Sigmoid colon (tissue), 6 donors: ENCODE measurements at regions not wholly inside any gene's neighbourhood (a gene's known extent, or its start where the extent isn't known, plus 50 kb on each side); places are given as distances from the start of the nearest gene placed in this dataset.

Source experiments
- DNase-seq: peaks from one replicate; pipeline ENCODE4 v3.0.0-alpha.2; 2019
- H3K27ac ChIP-seq, 4 donors: fragments of 200-600 bp; sonication (generic); one replicate each; pipeline ENCODE4 v1.5.1; 2016 to 2019; ENCODE audit warnings: mild to moderate bottlenecking in 1 of 4
- H3K27me3 ChIP-seq, 3 donors: fragments of 200-600 bp; sonication (generic); one replicate each; pipeline ENCODE4 v1.5.1; 2019; ENCODE audit warnings: mild to moderate bottlenecking in 1 of 3
- H3K36me3 ChIP-seq, 4 donors: fragments of 200-600 bp; sonication (generic); one replicate each; pipeline ENCODE4 v1.5.1; 2016 to 2019
- H3K4me1 ChIP-seq, 4 donors: fragments of 200-600 bp; sonication (generic); one replicate each; pipeline ENCODE4 v1.5.1; 2017 to 2019
- H3K4me3 ChIP-seq, 4 donors: fragments of 200-600 bp; sonication (generic); one replicate each; pipeline ENCODE4 v1.5.1; 2017 to 2019; ENCODE audit warnings: mild to moderate bottlenecking in 2 of 4, moderate library complexity in 1 of 4
- H3K9me3 ChIP-seq, 4 donors: fragments of 200-600 bp in 3 of 4; sonication (generic) in 3 of 4; one replicate each; pipeline versions ENCODE4 v1.5.1 to v1.6.1; 2013 to 2019
- CTCF ChIP-seq, 4 experiments: fragments of 450-650 bp in 3 of 4; fragments of 200-600 bp in 1 of 4; IDR thresholded peaks; one replicate each; pipeline ENCODE4 v1.5.1; 2016 to 2019; ENCODE audit warnings: antibody characterized with exemption in 4 of 4, mild to moderate bottlenecking in 3 of 4, moderate library complexity in 2 of 4
- EP300 ChIP-seq, 4 donors: sonication (generic); formaldehyde crosslinking; IDR thresholded peaks; one replicate each; pipeline ENCODE4 v1.6.1; 2017; ENCODE audit warnings: antibody characterized with exemption in 4 of 4
- POLR2A ChIP-seq, 2 donors: fragments of 450-650 bp; IDR thresholded peaks; one replicate each; pipeline ENCODE4 v1.6.1; 2016; ENCODE audit warnings: antibody characterized with exemption in 2 of 2, mild to moderate bottlenecking in 2 of 2, moderate library complexity in 2 of 2
- POLR2AphosphoS5 ChIP-seq, 4 donors: sonication (generic); formaldehyde crosslinking; IDR thresholded peaks; one replicate each; pipeline ENCODE4 v1.6.1; 2017; ENCODE audit warnings: antibody characterized with exemption in 4 of 4
- WGBS, 2 donors: extraction: QIAGEN DNeasy Blood & Tissue Kit; methylation state at CpG; one replicate each; pipeline ENCODE4 v1.1.7; 2013; 5-methylcytosine and 5-hydroxymethylcytosine counted together
- intact Hi-C: fragments of 100-400 bp; cut with DNase I; formaldehyde crosslinking; loops from one replicate; pipeline ENCODE4 v1.15.1; 2023
- donor health status: healthy with polysubstance abuse.
- donor health status: healthy.

DNA sequence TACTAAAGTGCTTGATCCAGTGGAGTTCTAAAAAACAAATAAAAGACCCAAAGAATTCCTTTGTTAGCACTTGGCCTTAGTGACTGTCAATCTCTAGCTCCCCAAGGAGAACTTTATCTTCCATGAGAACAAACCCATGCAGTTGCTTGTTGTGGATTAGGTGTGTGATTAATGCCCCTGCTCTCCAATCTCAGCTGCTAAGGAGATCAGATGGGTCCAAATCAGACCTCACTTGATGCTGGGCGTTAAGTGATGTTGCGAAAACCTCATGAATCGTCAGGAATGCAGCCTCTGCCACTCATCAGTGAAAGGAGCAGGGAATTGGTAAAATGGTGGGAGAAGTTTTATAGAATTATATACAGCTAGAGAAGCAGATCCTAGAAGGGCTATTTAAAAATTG is 133.7 kb downstream of the DMAC1 start:
- Histone ChIP-seq H3K9me3 (no peaks in the 10 kb centered on the region), H3K27ac (no peak overlapping the region), H3K4me3 (no peak overlapping the region), H3K36me3 (no peaks in the 10 kb centered on the region), H3K27me3 (no peaks in the 10 kb centered on the region), H3K4me1 (no peaks in the 10 kb centered on the region)
- 91 to 92% methylated on average over 3 of the region's 3 CpGs for WGBS, 2 donors
- intact Hi-C loops = no loop called here
- no peak for TF ChIP-seq POLR2A (IDR thresholded peaks at IDR 0.05)
- TF ChIP-seq POLR2AphosphoS5 (IDR thresholded peaks at IDR 0.05) = no peak
- TF ChIP-seq CTCF (IDR thresholded peaks at IDR 0.05) = no peak
- no peak for TF ChIP-seq EP300 (IDR thresholded peaks at IDR 0.05)
- no peak for DNase-seq

- intact Hi-C loops = no loop called here
- TF ChIP-seq POLR2A (IDR thresholded peaks at IDR 0.05) (no peak), EP300 (IDR thresholded peaks at IDR 0.05) (no peak), POLR2AphosphoS5 (IDR thresholded peaks at IDR 0.05) (no peak), CTCF (IDR thresholded peaks at IDR 0.05) (no peak)
- Histone ChIP-seq H3K4me1 (peaks cover 0 to 6% (median 0%) of the 10 kb centered on the region in 4 donors), H3K4me3 (no peak overlapping the region), H3K36me3 (no peaks in the 10 kb centered on the region), H3K27me3 (no peaks in the 10 kb centered on the region), H3K9me3 (no peaks in the 10 kb centered on the region), H3K27ac (no peak overlapping the region)
- WGBS, 2 donors = 92 to 94% methylated on average over 4 of the region's 4 CpGs
- DNase-seq = no peak
Measured at GRCh38 chr9:7659766-7660165, 139.8 kb downstream of the DMAC1 start.

DNA sequence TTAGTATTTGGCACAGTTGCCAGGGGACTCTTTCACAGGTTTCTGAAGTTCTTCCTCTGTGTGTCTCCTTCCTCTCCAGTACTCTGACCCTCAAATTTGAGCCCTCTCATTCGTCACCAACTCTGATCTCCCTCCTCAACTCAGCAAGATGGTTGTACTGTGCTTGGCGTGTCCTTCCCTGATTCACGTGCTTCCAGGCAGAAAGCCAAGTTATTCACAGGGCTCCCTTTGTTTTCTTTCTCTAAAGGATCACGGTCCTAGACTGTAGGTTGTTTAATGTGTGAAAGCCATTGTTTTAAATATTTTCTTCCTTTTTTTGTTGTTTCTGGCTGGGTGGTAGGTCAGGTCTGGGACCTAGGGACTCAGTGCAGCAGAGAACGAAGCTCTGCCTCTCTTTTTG is 142.9 kb downstream of the DMAC1 start:
- Histone ChIP-seq H3K27me3 (no peaks in the 10 kb centered on the region), H3K27ac (no peak overlapping the region), H3K36me3 (no peaks in the 10 kb centered on the region), H3K4me1 (peaks cover 0 to 6% (median 0%) of the 10 kb centered on the region in 4 donors), H3K9me3 (no peaks in the 10 kb centered on the region), H3K4me3 (no peak overlapping the region)
- intact Hi-C loops = no loop called here
- 16 to 59% methylated on average over 5 of the region's 5 CpGs for WGBS, 2 donors
- TF ChIP-seq EP300 (IDR thresholded peaks at IDR 0.05) (no peak), POLR2A (IDR thresholded peaks at IDR 0.05) (no peak), CTCF (IDR thresholded peaks at IDR 0.05) (no peak), POLR2AphosphoS5 (IDR thresholded peaks at IDR 0.05) (no peak)
- DNase-seq = no peak

- intact Hi-C loops = no loop called here
- Histone ChIP-seq H3K36me3 (no peaks in the 10 kb centered on the region), H3K27me3 (no peaks in the 10 kb centered on the region), H3K4me3 (no peak overlapping the region), H3K4me1 (peaks cover 0 to 6% (median 0%) of the 10 kb centered on the region in 4 donors), H3K9me3 (no peaks in the 10 kb centered on the region), H3K27ac (no peak overlapping the region)
- TF ChIP-seq CTCF (IDR thresholded peaks at IDR 0.05) = no peak
- no peak for TF ChIP-seq EP300 (IDR thresholded peaks at IDR 0.05)
- no peak for TF ChIP-seq POLR2AphosphoS5 (IDR thresholded peaks at IDR 0.05)
- TF ChIP-seq POLR2A (IDR thresholded peaks at IDR 0.05) = no peak
- no peak for DNase-seq
- WGBS, 2 donors = 65 to 86% methylated on average over 7 of the region's 7 CpGs
Measured at GRCh38 chr9:7653262-7653661, 146.3 kb downstream of the DMAC1 start.

GRCh38 chr9:7640231-7640630 is 159.3 kb downstream of the DMAC1 start:
- intact Hi-C loops = no loop called here
- no peak overlapping the region for H3K27ac ChIP-seq
- no peaks in the 10 kb centered on the region for H3K9me3 ChIP-seq
- no peak for DNase-seq
- no peak overlapping the region for H3K4me3 ChIP-seq
- no peaks in the 10 kb centered on the region for H3K36me3 ChIP-seq
- TF ChIP-seq EP300 (IDR thresholded peaks at IDR 0.05) (no peak), POLR2AphosphoS5 (IDR thresholded peaks at IDR 0.05) (no peak), POLR2A (IDR thresholded peaks at IDR 0.05) (no peak), CTCF (IDR thresholded peaks at IDR 0.05) (no peak)
- H3K4me1 ChIP-seq = peaks cover 0 to 18% (median 5%) of the 10 kb centered on the region in 4 donors
- no peaks in the 10 kb centered on the region for H3K27me3 ChIP-seq
